ENCODE measurements at regions not wholly inside any gene's neighbourhood (a gene's known extent, or its start where the extent isn't known, plus 50 kb on each side); places are given as distances from the start of the nearest gene placed in this dataset.

DNA sequence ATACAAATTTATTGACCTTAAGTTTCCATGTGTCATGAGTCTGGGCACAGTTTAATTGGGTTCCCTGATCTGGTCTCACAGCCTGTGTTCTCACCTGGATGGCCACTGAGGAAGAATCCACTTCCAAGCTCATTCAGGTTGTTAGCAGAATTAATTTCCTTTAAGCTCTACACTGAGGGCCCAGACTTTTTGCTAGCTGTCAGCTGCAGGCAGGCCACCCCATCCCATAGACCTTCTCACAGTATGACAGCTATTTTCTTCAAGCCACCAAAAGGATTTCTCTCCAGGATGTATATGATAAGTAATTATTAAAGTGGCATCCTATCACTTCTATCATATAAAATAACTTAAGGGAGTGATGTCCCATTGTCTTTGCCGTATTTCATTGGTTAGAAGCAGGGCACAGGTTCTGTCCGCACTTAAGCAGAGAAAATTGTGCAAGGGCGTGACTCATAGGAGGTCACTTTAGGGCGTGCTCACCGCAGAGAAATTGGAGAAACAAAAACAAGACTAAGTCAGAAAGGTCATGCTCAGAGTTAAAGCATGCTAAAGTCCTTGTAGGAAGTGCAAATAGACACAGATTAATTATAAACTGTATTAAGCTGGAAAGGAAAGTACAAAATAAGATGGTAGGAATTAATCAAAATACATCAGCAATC lies 109.9 kb downstream of the AHR start (continued):
- TF ChIP-seq, protein P1, sequence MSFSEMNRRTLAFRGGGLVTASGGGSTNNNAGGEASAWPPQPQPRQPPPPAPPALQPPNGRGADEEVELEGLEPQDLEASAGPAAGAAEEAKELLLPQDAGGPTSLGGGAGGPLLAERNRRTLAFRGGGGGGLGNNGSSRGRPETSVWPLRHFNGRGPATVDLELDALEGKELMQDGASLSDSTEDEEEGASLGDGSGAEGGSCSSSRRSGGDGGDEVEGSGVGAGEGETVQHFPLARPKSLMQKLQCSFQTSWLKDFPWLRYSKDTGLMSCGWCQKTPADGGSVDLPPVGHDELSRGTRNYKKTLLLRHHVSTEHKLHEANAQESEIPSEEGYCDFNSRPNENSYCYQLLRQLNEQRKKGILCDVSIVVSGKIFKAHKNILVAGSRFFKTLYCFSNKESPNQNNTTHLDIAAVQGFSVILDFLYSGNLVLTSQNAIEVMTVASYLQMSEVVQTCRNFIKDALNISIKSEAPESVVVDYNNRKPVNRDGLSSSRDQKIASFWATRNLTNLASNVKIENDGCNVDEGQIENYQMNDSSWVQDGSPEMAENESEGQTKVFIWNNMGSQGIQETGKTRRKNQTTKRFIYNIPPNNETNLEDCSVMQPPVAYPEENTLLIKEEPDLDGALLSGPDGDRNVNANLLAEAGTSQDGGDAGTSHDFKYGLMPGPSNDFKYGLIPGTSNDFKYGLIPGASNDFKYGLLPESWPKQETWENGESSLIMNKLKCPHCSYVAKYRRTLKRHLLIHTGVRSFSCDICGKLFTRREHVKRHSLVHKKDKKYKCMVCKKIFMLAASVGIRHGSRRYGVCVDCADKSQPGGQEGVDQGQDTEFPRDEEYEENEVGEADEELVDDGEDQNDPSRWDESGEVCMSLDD (CRISPR knock-in tag; IDR thresholded peaks at IDR 0.05; ENCODE audit: borderline replicate concordance) = no peak
- no peak for TF ChIP-seq KDM4B (CRISPR knock-in tag; IDR thresholded peaks at IDR 0.05)
- no peak for TF ChIP-seq KLF11 (CRISPR knock-in tag; IDR thresholded peaks at IDR 0.05)
- no peak for TF ChIP-seq ZNF737 (CRISPR knock-in tag; IDR thresholded peaks at IDR 0.05; ENCODE audit: borderline replicate concordance)
- no peak for TF ChIP-seq CAMTA2 (CRISPR knock-in tag; IDR thresholded peaks at IDR 0.05; ENCODE audit: borderline replicate concordance)
- TF ChIP-seq, protein P2, sequence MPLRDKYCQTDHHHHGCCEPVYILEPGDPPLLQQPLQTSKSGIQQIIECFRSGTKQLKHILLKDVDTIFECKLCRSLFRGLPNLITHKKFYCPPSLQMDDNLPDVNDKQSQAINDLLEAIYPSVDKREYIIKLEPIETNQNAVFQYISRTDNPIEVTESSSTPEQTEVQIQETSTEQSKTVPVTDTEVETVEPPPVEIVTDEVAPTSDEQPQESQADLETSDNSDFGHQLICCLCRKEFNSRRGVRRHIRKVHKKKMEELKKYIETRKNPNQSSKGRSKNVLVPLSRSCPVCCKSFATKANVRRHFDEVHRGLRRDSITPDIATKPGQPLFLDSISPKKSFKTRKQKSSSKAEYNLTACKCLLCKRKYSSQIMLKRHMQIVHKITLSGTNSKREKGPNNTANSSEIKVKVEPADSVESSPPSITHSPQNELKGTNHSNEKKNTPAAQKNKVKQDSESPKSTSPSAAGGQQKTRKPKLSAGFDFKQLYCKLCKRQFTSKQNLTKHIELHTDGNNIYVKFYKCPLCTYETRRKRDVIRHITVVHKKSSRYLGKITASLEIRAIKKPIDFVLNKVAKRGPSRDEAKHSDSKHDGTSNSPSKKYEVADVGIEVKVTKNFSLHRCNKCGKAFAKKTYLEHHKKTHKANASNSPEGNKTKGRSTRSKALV (CRISPR knock-in tag; IDR thresholded peaks at IDR 0.05) = no peak
- TF ChIP-seq, protein P3, sequence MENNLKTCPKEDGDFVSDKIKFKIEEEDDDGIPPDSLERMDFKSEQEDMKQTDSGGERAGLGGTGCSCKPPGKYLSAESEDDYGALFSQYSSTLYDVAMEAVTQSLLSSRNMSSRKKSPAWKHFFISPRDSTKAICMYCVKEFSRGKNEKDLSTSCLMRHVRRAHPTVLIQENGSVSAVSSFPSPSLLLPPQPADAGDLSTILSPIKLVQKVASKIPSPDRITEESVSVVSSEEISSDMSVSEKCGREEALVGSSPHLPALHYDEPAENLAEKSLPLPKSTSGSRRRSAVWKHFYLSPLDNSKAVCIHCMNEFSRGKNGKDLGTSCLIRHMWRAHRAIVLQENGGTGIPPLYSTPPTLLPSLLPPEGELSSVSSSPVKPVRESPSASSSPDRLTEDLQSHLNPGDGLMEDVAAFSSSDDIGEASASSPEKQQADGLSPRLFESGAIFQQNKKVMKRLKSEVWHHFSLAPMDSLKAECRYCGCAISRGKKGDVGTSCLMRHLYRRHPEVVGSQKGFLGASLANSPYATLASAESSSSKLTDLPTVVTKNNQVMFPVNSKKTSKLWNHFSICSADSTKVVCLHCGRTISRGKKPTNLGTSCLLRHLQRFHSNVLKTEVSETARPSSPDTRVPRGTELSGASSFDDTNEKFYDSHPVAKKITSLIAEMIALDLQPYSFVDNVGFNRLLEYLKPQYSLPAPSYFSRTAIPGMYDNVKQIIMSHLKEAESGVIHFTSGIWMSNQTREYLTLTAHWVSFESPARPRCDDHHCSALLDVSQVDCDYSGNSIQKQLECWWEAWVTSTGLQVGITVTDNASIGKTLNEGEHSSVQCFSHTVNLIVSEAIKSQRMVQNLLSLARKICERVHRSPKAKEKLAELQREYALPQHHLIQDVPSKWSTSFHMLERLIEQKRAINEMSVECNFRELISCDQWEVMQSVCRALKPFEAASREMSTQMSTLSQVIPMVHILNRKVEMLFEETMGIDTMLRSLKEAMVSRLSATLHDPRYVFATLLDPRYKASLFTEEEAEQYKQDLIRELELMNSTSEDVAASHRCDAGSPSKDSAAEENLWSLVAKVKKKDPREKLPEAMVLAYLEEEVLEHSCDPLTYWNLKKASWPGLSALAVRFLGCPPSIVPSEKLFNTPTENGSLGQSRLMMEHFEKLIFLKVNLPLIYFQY (CRISPR knock-in tag; IDR thresholded peaks at IDR 0.05; ENCODE audit: borderline replicate concordance) = peak; percentile 24; the same call in 1 of the 2 replicates
- TF ChIP-seq ZNF841 (CRISPR knock-in tag; IDR thresholded peaks at IDR 0.05; ENCODE audit: borderline replicate concordance) = no peak
- no peak for TF ChIP-seq ZNF777 (CRISPR knock-in tag; IDR thresholded peaks at IDR 0.05)
- TF ChIP-seq ZNF7 (CRISPR knock-in tag; IDR thresholded peaks at IDR 0.05) = peak; percentile 77
- no peak for TF ChIP-seq ZFP1 (CRISPR knock-in tag; IDR thresholded peaks at IDR 0.05)
- TF ChIP-seq, protein P4, sequence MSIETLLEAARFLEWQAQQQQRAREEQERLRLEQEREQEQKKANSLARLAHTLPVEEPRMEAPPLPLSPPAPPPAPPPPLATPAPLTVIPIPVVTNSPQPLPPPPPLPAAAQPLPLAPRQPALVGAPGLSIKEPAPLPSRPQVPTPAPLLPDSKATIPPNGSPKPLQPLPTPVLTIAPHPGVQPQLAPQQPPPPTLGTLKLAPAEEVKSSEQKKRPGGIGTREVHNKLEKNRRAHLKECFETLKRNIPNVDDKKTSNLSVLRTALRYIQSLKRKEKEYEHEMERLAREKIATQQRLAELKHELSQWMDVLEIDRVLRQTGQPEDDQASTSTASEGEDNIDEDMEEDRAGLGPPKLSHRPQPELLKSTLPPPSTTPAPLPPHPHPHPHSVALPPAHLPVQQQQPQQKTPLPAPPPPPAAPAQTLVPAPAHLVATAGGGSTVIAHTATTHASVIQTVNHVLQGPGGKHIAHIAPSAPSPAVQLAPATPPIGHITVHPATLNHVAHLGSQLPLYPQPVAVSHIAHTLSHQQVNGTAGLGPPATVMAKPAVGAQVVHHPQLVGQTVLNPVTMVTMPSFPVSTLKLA (IDR thresholded peaks at IDR 0.05) = no peak
- no peak for TF ChIP-seq ZFP36L1 (CRISPR knock-in tag; IDR thresholded peaks at IDR 0.05)
- TF ChIP-seq JDP2 (CRISPR knock-in tag; IDR thresholded peaks at IDR 0.05; ENCODE audit: borderline replicate concordance) = no peak
- TF ChIP-seq ZNF160 (CRISPR knock-in tag; IDR thresholded peaks at IDR 0.05) = no peak
- TF ChIP-seq, protein P5, sequence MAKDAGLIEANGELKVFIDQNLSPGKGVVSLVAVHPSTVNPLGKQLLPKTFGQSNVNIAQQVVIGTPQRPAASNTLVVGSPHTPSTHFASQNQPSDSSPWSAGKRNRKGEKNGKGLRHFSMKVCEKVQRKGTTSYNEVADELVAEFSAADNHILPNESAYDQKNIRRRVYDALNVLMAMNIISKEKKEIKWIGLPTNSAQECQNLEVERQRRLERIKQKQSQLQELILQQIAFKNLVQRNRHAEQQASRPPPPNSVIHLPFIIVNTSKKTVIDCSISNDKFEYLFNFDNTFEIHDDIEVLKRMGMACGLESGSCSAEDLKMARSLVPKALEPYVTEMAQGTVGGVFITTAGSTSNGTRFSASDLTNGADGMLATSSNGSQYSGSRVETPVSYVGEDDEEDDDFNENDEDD (CRISPR knock-in tag; IDR thresholded peaks at IDR 0.05; ENCODE audit: borderline replicate concordance) = no peak
- TF ChIP-seq FOXA3 (CRISPR knock-in tag; IDR thresholded peaks at IDR 0.05) = peak; percentile 82

All from HepG2 (cell line).